ENCODE measurements at regions not wholly inside any gene's neighbourhood (a gene's known extent, or its start where the extent isn't known, plus 50 kb on each side); places are given as distances from the start of the nearest gene placed in this dataset.

GRCh38 chr20:57114290-57115005 lies 152.0 kb downstream of the BMP7 start:
- no peak for DNase-seq

- DNase-seq = no peak
Observed at GRCh38 chr20:57117296-57117695, 149.1 kb downstream of the BMP7 start.

GRCh38 chr20:57118107-57118769 lies 148.2 kb downstream of the BMP7 start:
- no peak for DNase-seq
